ENCODE measurements at regions not wholly inside any gene's neighbourhood (a gene's known extent, or its start where the extent isn't known, plus 50 kb on each side); places are given as distances from the start of the nearest gene placed in this dataset.

DNA sequence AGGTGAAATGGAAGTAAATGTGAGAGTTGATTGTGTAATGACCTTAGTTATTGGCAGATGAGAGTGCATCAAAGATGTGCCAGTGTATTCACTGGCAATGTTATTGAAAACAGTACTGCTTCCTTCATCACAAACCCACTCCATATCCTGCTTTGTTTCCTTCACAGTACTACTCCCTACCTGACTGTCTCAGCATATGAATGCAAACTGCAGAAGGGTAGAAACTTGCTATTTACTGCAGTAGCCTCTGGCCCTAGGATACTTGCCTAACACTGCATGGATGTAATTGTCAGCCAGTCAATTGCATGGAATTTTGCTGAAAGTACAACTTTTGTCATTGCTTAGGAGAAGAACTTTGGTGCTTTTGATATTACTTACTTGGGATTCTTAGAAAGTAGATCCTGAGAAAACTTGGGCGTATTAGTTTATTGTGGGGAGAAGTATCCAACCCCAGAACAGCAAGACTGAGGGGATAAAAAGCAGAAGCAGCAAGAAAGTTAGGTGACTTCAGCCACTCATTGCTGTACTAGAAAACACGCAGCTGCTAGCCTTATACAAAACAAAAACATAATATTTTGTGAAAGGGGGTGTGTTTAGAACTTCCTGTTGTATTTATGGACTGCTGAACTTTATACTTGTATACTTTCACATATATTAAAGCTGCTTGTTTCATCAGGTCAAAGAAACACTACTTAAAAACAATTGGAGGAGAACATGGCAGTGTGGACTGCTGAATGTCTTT is 219.0 kb downstream of the CCNG2 start:
- no peak for DNase-seq

GRCh38 chr4:77376788-77377460 is 219.9 kb downstream of the CCNG2 start:
- DNase-seq = no peak

- DNase-seq = no peak
Measured at GRCh38 chr4:77384094-77384493, 221.5 kb upstream of the CXCL13 start.

GRCh38 chr4:77385124-77385969 is 220.3 kb upstream of the CXCL13 start:
- peak; percentile 48 for DNase-seq

DNA sequence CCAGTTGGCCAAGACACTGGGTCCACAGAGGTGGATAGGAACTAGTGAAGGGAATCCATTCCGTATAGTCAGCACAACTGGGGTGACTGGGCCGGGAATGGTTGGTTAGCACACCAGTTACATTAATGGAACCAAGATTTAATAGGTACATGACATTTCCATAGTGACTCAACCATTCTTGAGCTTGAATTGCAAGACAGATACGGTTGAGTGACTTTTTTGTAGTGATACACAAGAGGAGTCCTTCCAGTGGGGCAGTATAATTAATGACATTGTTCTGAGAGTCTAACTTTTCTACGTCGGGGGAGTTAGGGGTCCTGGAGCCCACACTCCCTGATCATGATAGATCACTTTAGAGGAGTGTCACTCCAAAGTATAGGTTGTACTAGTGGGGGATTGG is 211.6 kb upstream of the CXCL13 start:
- no peak for DNase-seq

DNA sequence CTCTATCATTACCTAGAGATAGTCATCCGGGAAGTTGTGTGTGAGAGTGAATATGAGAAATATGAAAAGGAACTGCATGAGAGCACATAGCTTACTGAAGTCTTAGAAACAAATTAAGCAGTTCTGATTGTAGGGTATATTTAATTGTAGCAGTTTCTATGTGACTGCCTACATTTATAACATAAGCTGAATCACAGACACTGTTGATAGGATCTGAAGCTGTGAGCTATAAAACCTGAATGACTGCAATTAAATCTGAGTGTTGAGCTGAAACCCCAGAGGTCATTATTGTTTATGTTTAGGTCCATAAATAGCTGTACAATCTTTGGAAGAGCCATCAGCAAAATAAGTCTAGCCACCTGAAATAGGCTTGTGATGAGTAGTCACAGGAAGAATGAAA is 210.1 kb upstream of the CXCL13 start:
- no peak for DNase-seq

- DNase-seq = no peak
Measured at GRCh38 chr4:77398256-77398655, 207.4 kb upstream of the CXCL13 start.

GRCh38 chr4:77399831-77400230 is 205.8 kb upstream of the CXCL13 start:
- peak; percentile 20 for DNase-seq

- no peak for DNase-seq
Measured at GRCh38 chr4:77413766-77414165, 191.9 kb upstream of the CXCL13 start.

GRCh38 chr4:77415689-77416088 is 189.9 kb upstream of the CXCL13 start:
- DNase-seq = no peak

DNA sequence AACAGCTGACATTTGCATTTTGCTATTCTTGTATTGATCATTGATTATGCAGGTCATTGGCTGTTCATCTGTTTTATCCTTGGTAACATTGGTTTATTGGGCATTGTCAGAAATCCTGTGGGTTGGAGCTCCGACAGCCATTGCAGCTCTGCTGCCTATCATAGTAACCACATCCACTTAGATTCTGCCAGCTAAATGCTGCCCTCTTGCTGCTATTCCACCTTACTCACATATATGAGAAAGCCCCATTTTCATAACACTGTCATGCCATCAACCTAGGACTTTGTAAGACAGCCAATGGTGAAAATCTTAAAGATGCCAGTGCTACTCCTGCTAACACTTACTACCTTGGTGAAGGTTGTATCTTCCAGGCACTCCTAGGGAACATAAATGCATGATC is 187.3 kb upstream of the CXCL13 start:
- DNase-seq = peak; percentile 42

GRCh38 chr4:77430847-77431246 is 174.8 kb upstream of the CXCL13 start:
- no peak for DNase-seq

GRCh38 chr4:77431546-77431945 is 174.1 kb upstream of the CXCL13 start:
- DNase-seq = no peak

- no peak for DNase-seq
Measured at GRCh38 chr4:77432717-77433417, 172.8 kb upstream of the CXCL13 start.

DNA sequence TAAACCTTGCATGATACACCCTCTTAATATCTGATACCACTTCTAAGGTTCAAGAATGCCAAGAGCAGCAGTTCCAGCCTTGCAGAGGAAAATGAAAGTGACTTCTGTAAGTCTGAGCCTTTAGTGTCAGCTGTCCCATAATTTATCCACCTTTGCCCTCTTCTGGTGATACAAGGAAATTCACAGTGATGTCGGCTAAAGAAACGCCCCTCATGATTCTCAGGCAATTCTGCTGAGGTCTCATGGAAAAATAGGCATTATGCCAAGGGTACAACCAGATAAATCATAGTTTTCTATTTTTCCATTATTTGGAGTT is 172.2 kb upstream of the CXCL13 start:
- peak; percentile 59 for DNase-seq

GRCh38 chr4:77434299-77435092 is 171.1 kb upstream of the CXCL13 start:
- no peak for DNase-seq

GRCh38 chr4:77437079-77437478 is 168.5 kb upstream of the CXCL13 start:
- no peak for DNase-seq

GRCh38 chr4:77438549-77438948 is 167.1 kb upstream of the CXCL13 start:
- no peak for DNase-seq

DNA sequence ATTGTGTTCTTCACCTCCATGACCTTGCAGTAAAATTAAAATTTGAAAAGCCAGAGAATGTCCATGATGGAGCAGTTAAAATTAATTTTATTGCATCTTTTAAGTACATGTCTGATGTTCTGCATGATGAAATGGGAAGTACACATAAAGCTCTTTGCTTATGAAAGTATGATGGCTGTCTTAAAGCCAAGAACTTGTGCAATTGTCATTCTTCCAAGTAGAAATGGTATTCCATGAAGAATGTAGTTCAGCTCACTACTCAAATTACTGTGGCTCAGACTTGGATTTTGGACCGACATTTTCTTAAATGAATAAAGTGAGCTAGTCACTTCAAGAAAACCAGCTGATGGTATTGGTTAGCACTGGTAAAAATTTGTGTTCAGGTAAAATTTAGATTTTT is 161.7 kb upstream of the CXCL13 start:
- DNase-seq = no peak

GRCh38 chr4:77445823-77446222 is 159.8 kb upstream of the CXCL13 start:
- DNase-seq = no peak

GRCh38 chr4:77446601-77447000 is 159.0 kb upstream of the CXCL13 start:
- no peak for DNase-seq

DNA sequence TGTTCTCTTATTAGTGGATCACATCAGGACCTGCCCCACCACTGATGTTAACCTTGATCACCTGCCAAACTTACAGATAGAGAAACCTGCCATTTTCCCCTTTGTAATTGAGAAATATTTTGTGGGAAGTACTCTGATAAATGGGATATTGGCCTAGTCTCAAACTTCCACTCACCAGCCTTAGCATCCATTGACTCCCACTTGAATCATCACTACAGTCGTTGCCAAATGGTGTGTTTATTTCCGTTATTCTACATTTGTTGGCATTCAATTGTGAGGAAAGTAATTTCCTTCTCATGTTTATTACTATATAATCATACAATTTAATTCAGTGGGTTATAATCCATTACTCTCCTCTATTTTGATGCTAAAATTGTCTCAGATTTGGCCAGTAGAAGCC is 156.4 kb upstream of the CXCL13 start:
- no peak for DNase-seq

DNA sequence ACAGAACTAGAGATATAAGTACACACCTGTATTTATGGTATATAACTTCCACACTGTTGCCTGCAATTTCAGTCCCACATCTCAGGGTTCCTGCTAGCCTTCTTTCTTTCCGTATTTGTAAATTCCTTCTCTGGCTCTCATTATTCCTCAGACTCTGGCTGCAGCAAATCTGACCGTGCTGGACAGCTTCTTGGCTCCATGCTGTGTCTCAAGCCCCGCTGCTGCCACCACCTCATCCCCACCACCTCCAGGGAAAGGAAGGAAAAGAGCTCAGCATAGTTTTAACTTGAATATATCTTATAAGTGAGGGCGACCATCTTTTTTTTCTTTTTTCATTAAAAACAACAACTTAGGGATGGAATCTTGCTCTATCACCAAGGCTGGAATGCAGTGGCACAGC is 155.6 kb upstream of the CXCL13 start:
- DNase-seq = no peak
